Stimulated activated CD4-positive, alpha-beta T cell treated with anti-CD3 and anti-CD28 coated beads, TNF-alpha, amount 100 ng/mL, for 24 hours (primary cell): ENCODE measurements at regions not wholly inside any gene's neighbourhood (a gene's known extent, or its start where the extent isn't known, plus 50 kb on each side); places are given as distances from the start of the nearest gene placed in this dataset.
"Not testable (repeated sequence)": the region's sequence is repeated elsewhere in the genome, so short reads cannot be mapped to it uniquely, and the experiment has no call there.

ENCODE experiments used
- DNase-seq, 3 experiments: peaks; one replicate each; pipeline ENCODE4 v3.0.0-alpha.2; 2020; ENCODE audit warnings: low read depth in 3 of 3

DNA sequence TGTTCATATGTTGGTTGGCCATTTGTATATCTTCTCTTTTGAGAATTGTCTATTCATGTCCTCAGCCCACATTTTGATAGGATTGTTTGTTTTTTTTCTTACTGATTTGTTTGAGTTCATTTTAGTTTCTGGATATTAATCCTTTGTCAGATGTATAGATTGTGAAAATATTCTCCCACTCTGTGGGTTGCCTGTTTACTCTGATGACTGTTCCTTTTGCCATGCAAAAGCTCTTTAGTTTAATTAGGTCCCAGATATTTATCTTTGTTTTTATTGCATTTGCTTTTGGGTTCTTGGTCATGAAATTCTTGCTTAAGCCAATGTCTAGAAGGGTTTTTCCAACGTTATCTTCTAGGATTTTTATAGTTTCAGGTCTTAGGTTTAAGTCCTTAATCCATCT, 740.7 kb upstream of the FAT3 start:
- not testable (repeated sequence) for DNase-seq

DNA sequence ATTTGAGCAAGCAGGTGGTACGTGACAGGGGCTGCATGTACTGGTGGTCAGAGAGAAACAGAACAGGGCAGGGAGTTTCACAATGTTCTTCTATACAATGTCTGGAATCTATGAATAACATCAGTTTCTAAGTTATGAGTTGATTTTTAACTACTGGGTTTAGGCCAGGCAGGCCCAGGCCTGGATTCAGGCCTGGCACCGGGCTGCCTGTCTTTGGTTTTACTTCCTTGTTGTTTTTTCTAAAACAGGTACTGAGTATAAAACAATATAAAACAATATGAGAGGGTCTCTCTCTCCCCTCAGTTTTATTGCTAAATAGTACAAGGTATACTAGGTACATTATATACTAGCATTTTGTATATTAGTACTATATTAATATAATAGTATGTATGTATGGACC, 742.7 kb upstream of the FAT3 start:
- DNase-seq = not testable (repeated sequence)

DNA sequence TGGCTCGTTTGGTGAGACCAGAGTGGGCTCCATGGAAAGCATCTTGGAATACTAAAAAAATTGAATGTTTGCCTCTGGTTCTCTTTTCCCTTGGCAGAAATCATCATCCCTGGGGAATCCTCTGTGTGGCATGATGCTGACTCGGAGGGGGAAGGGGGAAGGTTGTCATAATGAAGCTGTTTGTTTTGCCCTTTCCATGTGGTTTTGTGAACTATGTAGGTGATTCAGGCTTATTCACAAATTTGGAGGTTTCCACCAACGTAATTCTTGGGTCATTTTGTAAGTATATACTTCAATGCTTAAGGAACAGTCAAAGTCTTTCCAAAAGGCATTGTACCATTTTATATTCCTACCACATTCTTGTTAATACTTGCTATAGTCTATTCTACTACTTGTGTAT, 754.0 kb upstream of the FAT3 start:
- no peak for DNase-seq

DNA sequence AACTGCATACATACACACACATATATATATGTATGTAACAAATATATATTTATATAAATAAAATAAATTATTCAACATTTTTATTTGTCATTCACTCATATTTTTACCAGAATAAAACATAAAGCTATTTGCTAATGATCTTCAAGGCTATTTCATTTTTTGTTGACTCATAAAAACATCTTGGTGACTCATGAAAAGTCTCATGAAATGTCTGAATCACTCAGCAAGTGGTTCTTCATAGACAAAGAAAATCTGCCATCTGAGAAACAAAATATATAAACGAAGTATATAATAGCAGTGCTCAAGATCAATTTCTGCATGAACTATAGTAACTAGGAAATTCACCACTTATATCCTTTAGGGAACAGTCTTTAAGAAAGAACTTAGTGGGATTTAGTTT, 764.8 kb upstream of the FAT3 start:
- no peak for DNase-seq

DNA sequence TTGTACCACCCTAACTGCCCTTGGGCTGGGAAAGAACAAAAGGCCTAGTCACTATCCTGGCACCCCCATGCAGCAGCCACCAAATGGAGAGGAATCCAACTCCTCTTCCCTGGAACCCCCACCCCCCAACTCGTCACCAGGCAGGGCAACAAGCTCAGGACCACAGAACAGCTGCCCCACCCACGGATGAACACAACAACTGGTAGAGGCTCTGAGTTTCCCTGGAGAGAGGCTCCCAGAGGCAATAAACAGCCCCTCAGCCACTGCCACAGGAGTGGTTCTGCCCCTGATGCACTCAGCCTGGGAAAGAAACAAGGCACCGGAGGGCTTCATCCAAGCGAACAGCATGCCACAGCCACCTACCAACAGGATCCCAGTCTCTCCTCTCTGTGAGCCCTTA, 778.4 kb upstream of the FAT3 start:
- DNase-seq = no peak

DNA sequence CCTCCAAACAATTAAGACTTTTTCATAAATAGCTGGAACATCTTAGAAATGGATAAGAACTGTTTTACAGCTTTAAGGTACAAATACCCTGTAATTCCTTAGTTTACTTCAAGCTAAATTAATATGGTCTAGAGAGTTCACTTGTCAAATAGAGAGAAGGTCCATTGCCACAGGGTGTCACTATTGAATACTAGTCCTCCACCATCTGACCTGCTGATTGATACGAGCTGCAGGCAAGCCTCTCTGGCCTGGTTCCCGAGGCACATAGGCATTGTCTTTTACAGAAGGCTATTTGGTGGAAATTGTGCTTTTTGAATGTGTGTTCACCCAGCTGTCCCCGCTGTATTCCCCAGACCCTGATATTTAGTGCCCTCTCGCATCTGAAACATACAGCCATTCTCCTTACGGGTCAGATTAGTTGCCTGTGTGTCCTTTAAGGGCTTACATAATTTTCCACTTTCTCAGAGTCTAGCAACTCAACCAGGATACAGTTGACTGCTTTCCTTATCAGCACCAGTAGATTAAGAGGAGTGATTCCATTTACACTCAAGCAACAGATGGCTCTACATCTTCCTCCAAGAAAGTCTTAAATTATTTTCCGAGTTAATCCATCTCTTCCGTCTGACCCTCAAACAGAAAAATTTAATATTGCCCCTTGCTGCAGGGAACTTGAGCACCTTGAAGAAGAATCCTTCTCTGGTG, 788.8 kb upstream of the FAT3 start:
- no peak for DNase-seq

DNA sequence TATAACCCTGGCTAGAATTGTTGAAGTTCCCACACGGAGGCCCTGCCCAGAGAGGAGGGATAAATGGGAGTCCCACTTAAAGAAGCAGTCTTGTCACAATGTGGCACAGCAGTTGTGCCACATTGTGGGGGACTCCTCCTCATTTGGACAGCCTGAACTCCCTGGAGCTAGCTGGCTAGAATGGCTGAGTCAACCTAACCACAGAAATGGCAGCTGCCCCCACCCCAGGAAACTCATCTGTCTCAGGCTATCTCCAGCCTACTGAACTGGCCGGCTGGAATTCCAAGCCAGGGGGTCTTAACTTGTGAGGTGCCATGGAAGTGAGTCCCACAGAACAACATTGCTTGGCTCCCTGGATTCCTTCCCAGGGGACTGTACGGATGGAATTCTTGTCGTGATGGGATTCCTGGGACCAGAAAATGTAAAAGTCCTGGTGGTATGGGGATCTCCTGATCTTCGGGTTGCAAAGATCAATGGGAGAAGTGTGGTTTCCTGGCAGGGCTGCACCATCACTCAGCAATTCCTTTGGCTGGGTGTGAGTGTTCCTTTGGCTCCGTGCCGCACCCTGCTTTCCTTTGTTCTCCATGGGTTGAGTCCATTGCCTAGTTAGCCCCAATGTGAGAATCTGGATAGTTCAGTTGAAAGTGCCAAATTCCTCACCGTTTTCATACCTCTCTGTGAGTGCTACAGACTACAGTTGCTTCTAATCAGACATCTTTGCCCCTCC, 791.2 kb upstream of the FAT3 start:
- DNase-seq = no peak

DNA sequence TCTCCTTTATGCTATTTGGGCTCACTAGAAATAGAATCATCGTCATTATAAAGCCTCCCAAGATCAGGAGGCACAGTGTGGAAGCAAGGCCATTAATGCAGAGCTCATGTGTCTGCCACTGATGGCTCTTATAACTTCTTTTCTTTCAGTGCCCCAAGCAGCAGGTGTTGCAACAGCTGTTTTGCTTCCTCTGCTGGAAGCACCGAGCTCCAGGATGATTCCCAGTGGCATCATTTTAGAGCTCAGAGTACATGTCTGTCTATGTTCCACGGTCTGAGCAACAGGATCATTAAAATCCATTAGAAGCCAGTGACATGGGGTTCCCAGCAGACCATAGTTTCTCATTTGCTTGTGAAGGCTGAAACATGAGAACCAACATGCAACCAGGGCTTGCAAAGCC, 803.0 kb upstream of the FAT3 start:
- DNase-seq = no peak

DNA sequence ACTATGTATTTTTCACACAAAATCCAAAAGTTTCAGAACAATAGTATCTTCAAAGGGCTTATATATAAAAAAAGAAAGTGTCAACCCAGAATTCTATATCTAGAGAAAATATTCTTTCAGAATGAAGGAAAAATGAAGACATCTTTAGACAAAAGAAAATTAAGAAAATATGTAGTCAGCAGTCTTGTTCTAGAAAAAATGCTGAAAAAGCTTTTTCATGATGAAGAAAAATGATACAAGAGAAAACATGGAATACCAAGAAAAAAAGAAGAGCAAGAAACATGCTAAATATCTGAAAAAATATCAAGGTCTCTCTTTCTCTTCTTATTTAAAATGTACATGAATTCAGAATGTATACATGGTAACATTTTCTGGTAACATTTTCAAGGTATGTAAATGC, 816.8 kb upstream of the FAT3 start:
- no peak for DNase-seq

DNA sequence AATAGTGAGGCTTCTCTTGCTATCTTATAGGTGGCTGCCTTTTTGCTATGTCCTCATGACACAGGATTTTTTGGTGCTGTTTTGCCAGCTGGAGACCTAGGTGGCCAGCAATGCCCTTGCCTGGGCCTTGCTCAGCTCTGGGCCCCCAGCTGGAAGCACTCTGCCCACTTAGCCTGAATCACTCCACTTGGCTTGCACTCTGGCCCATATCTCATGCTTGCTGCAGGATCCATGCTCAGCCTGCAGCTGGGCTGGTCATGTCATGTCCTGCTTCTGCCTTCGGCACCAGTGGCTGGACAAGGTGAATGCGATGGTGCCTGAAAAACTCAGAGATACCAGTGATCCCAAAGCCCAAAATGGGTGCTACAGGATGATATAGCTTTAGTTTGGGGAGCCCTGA, 818.6 kb upstream of the FAT3 start:
- DNase-seq = no peak

DNA sequence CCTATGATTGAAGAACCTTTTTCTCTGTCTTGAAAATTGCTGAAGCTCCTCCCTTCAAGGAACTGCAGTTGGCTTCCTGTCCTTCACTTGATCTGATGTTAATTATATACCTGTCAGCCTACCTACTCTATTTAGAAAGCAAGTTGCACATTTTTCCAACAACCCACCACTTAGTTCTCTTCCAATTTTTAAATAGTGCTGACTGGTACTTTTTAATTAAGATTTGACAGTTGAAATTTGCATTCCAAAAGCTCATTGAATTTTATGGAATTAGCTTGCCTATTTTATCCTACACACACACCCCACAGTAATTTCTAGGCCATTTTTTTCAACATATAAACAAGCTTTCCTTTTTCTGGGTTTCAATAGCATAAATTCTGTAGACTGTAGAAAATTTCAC, 820.3 kb upstream of the FAT3 start:
- DNase-seq = no peak

DNA sequence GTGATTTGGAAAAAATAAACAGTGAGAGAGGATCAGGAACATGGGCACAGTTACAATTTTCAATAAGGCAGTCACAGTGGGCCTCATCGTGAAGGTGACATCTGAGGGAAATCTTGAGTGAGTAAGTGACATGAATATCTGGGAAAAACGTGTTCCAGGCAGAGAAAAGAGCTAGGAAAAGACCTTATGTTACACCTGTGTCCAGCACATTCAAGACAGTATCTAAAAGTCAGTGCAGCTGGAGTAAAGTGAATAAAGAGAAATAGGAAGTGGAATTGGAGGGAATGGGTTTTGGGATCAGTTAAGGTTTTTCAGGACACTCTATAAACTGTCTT, 827.5 kb upstream of the FAT3 start:
- no peak for DNase-seq

DNA sequence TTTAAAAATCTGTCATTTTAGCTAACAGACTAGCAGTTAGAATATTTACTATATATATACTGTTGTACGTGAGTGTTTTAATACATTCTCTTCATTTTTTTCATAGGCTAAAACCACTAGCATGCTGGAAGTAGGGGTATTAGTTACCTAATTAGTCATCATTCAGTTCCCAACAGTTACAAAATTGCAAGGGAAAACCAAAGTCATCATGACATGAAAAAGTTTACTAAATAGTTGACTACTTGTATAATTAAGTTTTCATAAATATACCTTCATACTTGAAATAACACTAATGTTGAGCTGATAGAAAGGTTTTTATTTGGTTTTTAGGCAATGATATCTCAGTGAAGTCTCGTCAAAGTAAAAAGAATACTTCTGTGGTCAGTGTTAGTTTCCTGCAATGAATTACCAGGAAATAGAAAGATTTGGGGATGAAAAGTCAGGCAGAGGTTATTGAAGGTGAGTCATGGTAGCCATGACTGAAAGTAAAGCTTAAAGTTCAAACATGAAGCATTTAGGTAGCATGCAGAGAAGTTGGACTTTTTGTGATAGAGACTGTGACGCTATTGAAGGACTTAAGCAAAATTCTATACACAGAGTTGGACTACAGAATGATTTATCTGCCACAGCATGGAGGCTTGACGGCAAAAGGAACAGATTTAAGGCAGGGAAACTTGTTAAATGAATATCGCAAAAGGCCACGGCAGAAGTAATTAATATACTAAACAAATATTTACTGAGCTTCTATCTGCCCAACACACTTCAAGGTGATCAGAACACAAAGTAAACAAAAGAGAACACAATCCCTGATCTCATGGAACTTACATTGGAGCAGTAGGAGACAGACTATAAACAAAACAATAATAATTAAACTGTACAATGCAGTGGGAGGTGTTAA, 828.1 kb upstream of the FAT3 start:
- no peak for DNase-seq

DNA sequence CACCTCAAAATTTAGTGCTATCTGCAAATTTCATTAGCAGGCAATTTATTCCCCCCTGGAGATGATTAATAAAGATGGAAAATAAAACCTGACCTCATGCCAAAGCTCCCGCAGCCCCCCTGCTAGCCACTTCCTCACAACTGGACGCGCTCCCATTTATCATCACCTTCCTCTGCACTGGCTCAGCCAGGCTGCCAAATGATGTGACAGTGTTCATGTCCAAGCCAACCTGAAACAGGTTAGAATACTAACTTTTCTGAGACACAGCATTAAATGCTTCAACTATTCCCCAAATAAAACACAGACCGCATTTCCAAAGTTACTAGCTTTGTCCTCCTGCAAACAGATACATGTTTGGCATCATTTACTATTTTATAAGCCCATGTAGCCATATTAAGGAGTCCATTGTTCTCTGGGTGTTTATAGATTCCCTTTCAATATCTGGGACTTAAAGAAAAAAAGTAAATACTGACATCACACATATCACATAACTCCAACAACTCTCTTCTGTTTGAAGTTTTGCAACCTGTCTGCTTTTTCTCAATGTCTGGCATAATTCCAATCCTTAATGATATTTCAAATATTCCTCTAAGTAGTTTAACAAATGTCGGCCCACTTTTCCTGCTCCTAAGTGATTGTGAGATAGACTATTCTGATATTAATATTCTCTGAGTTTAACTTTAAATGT, 829.7 kb upstream of the FAT3 start:
- DNase-seq = no peak

DNA sequence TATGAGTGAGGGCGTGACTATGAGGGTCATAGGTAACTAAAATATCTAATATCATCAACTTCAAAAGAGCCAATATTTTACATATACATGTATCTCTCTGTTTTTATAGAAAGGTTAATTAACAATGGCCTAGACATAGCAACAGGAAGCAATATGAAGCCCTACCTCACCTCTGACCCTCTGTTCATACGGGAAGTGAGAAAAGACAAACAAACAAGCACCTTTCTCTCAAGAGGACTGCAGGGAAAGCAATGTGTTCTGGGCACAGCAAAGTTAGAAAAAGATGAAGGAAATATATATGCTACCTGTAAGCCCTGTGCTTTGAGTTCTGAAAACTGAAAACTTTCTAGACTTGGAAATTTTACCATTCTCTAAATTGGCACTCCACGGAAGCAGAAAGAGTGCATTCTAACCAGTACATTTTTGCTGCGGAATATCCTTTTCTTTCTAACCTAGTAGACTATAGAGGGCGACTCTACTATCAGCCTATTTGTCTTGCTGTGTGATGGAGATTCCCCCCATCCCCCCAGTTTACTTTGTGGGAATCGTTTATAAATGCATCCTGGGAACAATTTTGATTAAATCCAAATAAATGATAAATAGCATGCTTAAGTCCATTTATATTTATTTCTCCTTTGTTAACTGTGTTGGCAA, 830.4 kb upstream of the FAT3 start:
- no peak for DNase-seq

DNA sequence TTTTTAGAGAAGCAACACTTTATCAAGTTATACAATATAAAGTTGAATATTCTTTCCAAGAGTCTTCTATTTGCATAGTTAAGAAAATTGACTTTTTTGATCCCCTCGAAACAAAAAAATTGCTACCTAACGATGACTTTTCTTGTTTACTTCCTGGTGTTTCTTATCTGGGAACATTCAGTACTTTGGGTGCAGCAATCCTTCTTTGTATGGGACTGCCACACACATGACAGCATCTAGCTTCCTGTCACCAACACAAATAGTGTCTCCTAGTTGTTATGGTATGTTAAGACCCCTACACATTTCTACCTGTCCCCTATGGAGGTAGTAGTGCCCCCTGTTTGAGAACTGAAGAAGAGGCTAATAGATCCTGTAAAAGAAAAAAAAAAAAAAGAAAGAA, 841.7 kb upstream of the FAT3 start:
- DNase-seq = no peak

DNA sequence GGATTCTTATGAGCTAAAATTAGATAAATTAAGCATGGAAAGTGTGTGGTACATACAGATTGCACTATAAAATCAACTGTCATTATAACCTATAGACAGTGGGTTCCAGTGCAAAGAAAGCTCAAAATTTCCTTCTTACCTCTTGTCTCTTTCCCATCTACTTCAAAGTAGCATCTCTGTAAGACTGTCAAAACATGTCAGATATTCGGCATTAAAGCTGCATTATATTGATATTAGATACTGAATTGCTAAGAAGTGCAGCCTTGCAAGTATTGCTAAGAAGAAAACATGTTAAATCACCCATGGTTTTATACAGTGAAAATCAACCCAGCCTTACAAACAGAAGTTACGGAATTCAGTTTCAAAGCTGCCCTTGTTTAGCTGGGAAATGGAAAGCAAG, 849.8 kb upstream of the FAT3 start:
- no peak for DNase-seq

DNA sequence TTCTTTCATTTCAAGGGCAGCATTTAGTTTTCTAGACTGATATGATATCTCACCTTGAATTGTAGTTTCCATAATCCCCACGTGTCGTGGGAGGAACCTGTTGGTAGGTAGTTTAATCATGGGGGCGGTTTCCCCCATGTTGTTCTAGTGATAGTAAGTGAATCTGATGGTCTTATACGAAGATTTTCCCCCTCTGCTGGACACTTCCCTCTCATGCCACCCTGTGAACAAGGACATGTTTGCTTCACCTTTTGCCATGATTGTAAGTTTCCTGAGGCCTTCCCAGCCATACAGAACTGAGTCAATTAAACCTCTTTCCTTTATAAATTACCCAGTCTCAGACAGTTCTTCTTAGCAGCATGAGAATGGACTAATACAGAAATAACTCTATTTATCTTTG, 851.1 kb upstream of the FAT3 start:
- no peak for DNase-seq

DNA sequence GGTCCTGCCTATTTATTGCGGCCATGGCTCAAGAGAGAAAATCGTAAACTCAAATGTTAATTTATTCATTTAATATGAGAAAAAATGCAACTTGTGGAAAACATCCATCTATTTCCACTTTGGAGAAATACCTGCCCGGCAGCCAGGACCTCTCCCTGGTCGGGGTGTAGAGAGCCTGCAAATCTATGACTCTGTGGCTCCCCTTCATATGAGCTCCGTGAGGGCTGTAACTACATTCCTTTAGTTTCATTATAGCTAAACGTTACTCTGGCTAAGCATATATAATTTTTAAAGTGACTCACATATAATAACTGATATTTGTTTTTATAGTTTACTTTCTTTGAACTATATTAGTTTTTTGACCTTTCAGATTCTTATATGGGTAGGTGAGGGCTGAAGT, 857.8 kb upstream of the FAT3 start:
- DNase-seq = no peak

DNA sequence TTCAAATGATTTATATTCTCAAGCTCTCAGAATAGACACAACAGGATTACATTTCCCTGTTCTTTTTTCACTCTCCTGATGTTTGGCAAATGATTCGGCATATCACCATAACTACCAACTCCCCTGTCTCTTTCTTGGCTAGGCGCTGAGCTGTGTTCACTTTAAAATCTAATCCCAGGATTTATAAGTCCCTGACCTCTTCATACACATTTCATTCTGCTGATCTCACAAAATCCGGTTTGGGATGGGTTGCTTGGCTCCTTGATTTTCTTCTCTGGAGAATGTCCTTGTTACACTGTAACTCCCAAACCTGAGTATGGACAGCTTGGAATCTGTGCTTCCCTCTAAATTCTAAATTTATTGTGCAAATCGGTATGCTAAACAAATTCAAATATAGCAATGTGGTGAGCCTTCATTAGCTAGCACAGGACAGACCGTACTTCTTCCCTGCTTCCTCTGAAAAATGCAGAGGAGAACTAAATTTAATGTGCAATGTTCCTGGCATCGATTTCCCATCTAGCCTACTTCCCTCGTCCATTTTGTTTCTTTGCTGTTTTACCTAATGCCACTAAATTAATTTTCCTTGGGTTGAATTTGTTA, 858.5 kb upstream of the FAT3 start:
- no peak for DNase-seq

DNA sequence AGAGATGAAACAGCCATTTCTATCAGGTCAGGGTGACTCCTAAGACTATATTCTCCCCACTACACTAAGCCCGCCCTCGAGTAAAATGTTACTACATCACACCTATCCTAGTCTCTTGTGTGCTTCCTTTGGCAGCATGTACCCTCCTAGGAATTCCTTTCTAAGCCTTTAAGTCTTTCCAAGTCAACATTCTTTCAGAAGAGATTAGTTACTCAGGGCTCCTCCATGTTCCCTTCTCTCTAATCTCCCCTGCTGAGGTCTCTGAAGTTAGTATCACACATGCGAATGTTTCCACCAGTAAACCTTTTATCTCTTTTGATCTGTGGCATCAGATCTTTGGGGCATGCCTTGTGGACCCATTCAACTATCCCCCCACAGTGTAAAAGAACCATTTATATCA, 873.7 kb upstream of the FAT3 start:
- no peak for DNase-seq
